ENCODE measurements at regions not wholly inside any gene's neighbourhood (a gene's known extent, or its start where the extent isn't known, plus 50 kb on each side); places are given as distances from the start of the nearest gene placed in this dataset.

GRCh38 chr20:48246061-48246790, 460.9 kb upstream of the SULF2 start:
- no peak for TF ChIP-seq CTCF (IDR thresholded peaks at IDR 0.05; ENCODE audit: insufficient read depth, low read length)
- no peak for TF ChIP-seq SPI1 (IDR thresholded peaks at IDR 0.05; ENCODE audit: borderline replicate concordance, low read depth)
- no peak for TF ChIP-seq POLR2AphosphoS5 (IDR thresholded peaks at IDR 0.05; ENCODE audit: low read depth)
- no peak for TF ChIP-seq REST (IDR thresholded peaks at IDR 0.05; ENCODE audit: insufficient replicate concordance, low read depth)
